Cerebellar nuclear complex (tissue), 1 donor: ENCODE measurements at regions not wholly inside any gene's neighbourhood (a gene's known extent, or its start where the extent isn't known, plus 50 kb on each side); places are given as distances from the start of the nearest gene placed in this dataset.
"Not testable (repeated sequence)": the region's sequence is repeated elsewhere in the genome, so short reads cannot be mapped to it uniquely, and the experiment has no call there.

ENCODE experiments used
- DNase-seq, 2 experiments: peaks; one replicate each; lab custom pipeline; 2025; lab: John Stamatoyannopoulos, UW

DNA sequence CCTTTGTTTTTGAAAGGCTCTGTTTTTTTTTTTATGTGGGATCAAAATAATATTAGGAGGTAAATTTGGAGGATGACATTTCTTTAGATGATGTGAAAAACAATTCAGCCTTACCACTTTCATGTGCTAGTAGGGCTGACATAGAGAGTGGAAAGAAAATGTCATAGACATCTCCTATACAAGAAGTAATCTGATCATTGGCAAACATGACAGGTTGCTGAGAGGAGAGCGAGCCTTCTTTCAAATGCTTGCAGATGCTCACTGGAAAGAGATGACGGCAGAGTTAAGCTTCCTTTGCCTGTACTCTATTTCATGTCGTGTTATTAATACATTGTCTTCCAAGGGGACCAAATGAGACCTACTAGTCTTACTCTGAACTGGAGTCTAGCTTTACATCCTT is 160.1 kb upstream of the DAP start:
- DNase-seq = no peak

DNA sequence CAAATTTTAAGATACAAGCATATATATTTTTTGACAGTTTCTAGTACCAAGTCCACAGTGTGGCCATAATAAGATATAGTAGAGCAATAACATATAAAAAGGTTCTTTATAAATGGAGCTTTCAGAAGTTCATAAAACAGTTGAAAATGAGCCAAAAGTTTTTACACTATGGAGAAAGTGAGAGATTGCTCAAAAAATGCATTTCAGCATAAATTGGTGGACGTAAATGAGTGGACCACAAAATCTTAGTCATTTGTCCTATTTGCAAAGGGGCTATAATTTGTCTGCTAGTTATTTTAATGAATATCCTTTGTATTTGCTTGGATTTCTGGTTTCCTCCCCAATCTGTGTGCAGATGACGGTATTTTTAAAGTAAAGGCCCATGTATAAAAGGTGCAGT is 159.4 kb upstream of the DAP start:
- no peak for DNase-seq

DNA sequence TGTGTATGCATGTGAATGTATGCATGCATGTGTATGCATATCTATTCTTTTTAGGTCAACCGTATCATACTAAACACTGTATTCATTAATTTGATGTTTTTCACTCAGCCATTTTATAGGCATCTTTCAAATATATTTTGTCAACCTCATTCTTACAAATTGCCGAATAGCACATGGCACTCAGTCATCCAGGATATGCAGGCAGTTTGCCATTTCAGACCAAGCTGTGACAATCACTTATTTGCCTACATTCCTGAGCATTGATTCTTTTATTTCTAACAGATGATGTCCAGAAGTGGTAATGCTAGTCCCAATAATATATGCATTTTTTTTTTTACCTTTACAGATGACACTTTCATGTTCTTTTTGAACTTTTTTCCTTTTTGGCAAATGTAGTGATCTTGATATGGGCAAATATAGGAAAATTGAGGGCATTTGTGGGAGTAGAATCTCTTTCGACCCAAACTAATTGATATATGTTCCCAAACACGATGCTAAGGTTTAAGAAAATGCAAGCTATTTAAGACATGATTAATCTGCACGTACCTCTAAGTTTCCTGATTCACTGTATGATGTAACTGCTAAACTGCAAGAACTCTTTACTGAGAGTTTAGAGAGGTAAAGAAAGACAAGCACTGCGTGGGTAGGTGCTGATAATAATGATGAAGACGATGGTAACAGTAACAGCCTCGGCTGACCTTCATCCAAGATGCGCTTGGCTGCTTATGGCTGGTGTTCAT is 153.9 kb upstream of the DAP start:
- no peak for DNase-seq

DNA sequence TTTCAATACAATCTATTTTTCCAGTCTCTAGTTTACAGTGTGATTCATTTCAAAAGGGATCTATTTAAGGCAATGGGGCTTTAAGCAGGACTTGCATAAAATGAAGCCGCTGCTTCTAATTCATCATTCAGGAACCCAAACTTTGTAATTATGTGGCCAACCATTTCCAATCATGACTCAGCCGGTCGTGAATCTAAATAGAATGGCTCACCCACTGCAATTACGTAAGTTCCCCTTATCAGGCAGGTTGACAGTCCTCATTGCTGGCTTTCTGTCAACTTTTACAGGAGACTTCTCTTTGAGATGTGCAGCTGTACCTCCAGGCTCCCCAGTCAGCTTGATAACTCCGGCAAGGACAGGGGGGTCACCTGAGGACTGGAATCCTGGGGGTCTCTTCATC is 152.8 kb upstream of the DAP start:
- no peak for DNase-seq

DNA sequence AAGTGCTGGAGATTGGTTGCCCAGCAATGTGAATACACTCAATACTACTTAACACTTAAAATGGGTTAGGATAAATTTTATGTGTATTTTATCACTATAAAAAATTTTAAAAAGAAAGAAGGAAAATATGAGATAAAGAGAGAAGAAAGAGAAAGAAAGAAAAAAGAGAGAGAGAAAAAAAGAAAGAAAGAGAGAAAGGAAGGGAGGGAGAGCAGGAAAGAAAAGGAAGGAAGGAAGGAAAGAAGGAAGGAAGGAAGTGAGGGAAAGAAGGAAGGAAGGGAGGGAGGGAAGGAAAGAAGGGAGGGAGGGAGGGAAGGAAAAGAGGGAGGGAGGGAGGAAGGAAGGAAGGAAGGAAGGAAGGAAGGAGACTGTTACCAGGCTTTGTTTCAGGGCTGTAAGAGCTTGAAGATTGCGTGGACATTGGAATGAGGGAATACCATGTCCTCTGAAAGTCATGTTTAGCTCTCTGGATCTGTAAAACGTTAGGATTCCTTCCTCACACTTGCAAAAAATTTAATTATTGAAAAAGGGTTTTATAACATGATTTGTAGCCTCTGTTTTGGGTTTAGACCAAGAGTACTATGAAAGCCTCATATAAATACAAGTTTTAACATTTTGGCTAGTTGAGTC is 152.3 kb upstream of the DAP start:
- DNase-seq = no peak

DNA sequence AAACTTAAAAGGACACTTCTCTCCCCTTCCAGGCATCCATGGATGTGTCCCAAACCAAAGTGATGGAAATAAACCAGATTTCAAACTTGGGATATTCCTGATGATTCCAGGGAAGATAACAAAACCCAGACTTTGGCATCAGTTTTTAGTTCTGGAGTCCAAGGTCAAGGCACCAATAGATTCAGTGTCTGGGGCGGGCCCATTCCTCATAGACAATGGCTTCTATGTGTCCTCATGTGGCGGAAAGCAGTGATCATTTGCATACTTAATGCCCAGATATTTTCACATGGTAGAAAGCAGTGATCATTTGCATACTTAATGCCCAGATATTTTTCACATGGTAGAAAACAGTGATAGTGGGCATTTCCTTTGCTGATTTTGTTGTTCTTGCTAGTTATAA is 151.4 kb upstream of the DAP start:
- no peak for DNase-seq

DNA sequence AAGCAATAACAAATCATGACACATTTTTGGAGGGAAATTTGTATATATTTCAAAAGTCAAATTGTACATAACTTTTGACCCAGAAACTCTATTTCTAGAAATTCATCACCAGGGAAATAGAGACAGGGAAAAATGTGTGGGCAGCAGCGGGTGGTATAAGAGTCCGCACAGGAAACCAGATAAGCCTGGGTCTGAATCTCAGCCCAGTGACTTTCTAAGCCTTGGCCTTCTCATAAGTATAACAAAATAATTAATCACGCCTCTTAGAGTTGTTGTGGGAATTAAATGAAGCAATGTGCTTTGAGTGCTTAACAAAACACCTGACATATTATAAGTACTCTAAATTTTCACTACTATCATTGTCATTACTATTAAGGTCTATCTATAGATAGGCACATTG is 149.2 kb upstream of the DAP start:
- no peak for DNase-seq

DNA sequence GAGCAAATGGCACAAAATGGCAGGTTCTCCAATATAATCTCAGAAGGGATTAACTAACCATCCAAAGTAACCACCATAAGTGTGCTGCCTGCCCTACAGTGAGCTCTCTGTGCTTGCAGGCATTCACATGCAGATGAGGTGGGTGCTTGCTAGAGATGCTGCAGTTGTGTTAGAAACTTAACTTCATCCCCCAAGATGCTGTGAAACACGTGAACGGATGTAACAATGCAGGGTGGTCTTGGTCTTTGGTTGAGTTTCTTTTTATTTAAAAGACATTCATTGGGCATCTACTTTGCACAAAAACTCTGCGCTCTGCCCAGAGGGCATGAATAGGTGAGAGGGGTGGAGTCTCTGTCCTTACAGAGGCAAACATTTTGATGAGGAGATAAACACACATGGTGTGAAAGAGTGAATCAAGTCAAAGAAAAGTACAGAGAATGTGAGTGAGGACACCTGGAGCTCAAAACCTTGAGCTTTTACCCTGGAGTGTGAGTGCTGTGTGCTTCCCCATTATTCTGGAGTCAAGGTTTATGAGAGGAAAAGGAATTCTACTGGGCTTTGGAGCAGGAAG is 143.9 kb upstream of the DAP start:
- no peak for DNase-seq

DNA sequence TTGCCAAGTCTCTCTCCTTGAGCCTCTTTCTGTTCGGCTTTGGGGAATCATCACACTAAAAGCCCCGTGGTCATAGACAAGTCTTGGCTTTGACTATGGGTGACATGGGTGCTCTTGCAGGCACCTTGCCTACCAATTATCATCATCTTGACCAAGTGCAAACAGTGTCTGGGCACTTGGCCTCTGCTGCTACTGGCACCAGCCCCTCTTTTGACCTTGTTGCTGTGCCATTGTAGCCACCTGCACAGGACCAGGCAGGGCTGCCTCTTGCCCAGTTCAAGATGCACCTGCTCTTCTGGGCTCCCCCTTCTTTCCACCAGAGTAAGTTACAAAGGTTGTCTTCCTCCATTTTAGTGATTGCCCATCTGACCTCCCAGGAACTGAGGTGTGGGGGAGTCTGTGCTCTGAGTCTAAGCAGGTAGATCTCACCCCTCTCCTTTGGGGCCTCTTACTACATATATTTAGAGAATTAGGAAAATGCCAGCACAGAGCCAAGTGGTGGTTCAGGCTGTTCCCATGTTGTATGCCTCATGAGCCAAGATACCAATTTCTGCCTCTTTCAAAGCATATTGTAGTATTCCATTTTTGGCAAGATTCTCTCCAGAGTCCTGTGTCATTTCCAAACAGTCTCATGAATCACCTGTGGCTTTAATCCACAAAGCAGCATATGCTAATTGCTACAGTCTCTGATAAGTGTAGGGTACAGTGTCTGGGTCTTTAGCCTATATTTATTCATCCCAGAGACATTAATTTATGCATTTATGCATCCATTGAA is 142.9 kb upstream of the DAP start:
- peak in 1 of 2 experiments; percentile 12 for DNase-seq

DNA sequence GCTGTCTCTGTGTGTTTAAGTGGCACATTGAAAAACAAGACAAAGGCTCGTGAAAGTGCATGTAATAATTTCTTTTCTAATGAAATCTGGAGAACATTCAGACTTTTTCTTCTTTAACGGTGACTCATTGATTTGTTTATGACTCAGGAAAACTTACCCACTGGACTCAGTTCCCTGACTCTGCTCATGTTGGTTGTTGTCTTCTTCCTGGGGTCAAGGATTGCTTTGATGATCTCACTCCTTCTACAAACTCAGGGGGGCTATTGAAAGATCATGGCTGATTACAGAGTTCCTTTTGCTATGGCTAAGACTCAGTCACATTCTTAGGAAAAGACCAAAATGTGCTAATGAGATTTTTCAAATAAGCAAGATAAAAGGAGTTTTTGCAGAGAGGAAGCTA is 141.1 kb upstream of the DAP start:
- DNase-seq = no peak

DNA sequence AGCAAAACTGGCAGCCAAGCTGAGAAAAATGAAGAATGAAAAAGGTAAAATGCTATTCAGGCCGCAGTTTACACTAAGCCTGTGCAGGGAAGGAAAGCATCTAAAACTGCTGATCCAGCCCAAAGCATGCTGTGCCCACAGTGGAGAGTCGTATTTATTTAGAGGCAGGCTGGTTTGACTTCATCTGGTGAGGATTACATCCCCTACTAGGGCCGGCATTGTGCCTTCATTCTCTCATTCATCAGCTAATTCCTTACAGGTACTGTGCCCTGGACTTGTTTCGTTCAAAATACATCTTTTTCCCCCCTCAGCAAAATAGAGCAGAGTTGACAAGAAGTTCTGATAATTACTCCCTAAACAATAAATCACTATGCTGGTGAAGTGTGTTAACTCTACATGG is 137.5 kb upstream of the DAP start:
- no peak for DNase-seq

DNA sequence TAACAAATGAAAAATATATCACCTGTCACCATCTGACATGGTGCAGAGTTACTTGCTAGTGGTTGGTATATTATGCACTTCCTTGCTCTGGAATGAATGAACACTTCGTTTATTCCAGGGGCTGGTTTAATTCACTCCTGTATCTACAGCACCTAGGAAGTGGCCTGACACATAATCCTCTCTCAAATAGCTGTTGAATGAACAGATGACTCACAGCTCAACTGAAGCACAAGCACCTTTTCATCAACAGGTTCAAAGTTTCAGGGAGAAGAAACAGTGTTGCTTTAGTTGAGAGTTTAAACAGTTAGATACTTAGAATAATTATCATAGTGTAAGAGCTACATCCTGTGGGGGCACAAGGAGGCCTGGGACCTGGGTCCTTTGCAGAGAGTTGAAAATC is 135.0 kb upstream of the DAP start:
- DNase-seq = no peak

DNA sequence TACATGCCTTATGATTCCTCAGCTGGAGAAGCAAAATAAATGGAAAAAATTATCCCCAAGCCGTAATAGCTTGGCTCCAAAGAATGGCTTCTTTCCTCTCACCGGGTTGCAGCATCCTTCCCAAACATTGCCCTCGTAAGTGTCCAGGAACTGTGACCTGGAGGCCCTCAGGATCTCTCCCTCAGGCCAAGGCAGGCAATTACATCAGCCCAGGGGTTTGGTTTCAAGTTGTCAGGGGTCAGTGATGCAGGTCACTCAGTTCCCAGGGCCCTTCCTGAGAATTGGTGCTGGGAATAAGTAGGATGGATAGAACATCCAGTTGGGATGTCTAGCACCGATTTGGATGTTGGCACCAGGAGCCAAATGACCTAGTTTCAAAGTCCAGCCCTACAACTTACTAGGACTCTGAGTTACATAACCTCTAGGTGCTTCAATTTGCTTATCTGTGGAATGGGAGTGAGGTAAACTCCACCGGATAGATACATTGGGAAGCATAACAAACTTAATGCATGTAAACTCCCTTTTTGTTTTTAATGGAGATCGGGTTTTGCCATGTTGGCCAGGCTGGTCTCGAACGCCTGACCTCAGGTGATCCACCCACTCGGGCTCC is 133.5 kb upstream of the DAP start:
- no peak for DNase-seq

DNA sequence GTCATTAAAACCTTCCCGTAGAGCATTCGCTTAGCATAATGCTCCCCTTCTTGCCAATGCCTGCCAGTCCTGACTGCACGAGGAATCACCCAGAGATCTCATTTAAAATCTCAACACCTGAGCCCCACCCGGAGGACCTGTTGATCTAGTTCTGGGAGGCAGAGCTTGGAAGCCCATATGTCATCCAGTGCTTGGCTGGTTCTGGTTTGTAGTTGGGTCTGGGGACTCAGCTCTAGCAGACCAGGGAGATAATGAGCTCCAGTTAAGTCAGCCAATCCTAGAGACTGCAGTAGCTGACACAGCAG is 131.8 kb upstream of the DAP start:
- DNase-seq = no peak

DNA sequence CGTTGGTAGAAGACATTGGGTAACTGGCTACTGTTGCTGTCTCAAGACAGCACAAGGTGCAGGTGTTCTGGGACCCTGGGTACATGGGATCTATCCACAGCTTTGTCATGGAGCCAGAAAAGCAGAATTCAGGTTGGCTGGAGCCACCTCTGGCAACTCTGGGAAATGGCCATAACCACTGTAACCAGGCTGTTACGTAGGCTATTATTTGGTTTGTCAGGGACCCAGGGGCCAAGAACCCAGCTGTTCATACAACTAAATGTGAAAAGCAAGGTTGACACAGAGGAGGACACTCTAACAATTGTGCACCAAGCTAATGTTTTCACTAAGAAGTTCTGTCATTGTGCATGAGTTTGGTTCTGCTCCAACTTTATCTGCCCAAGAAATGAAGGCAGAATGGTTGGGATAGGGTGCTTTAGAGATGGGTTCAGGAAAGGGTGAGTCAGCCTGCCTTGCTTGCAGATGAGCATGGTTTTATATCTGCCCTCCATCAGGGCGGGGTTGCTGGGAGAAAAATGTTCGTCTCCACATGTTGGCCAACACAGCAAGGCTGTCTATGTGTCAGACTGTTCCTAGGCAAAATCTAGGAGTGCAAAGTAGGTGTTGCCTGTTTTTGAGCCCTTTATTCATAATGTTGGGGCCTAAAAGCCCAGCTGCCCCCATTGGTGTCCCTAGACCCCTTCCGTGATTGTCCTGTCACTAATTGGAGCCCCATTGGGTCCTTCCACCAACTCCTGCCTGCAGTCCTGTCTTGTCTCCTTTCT is 131.3 kb upstream of the DAP start:
- no peak for DNase-seq

DNA sequence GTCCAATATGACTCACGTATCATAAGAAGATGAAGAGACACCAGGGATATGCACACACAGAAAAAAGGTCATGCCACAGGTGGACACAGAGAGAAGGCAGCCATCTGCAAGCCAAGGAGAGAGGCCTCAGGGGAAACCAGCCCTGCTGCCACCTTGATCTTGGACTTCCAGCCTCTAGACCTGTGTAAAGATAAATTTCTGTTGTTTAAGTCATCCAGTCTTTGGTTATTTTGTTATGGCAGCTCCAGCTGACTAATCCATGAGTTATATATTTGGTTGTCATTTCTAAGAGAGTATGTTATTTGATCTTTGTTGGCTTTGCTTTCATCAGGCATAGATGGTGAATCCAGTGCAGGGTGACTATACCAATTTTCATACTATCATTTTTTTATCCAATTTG is 130.2 kb upstream of the DAP start:
- DNase-seq = no peak

DNA sequence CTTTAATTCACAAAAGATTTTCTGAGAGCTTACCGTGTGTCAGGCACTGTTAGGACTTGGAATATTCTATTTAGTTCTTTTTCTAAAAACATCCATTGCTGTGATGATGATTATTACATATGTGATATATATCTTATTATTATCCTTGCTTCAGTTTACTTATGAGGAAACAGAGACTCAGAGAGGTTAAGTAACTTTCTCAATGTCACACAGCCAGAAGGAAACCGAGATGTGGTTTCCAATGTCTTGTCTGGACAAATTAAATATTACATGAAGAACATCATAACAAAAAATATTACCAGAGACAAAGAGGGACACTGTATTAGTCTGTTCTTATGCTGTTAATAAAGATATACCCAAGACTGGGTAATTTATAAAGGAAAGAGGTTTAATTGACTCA is 125.5 kb upstream of the DAP start:
- DNase-seq = no peak

DNA sequence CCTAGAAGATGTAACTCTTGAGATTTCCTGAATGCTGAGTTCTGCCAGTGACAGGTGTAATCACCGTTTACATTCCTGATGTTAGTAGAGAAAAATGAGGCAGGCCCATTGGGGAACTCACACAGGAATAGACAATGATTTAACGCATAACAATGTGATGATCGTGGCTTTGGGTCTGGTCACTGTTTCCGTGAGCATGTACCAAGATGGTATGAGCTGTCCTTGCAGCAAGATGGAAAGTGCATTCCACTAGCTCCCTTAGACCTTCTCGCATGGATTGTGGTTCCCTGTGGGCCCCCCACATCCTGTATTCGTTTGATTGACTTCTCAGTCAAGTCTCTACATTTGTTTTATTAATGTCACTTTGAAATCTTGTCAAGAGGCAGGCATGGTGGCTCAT is 124.0 kb upstream of the DAP start:
- no peak for DNase-seq

DNA sequence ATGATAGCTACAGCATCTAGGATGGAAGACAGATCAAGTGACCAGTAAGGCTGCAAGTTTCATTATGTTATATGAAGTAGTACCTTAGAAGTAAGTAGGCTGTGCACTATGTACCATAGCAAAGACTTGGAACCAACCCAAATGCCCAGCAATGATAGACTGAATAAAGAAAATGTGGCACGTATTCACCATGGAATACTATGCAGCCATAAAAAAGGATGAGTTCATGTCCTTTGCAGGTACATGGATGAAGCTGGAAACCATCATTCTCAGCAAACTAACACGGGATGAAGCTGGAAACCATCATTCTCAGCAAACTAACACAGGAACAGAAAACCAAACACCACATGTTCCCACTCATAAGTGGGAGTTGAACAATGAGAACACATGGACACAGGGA is 122.9 kb upstream of the DAP start:
- DNase-seq = not testable (repeated sequence)

DNA sequence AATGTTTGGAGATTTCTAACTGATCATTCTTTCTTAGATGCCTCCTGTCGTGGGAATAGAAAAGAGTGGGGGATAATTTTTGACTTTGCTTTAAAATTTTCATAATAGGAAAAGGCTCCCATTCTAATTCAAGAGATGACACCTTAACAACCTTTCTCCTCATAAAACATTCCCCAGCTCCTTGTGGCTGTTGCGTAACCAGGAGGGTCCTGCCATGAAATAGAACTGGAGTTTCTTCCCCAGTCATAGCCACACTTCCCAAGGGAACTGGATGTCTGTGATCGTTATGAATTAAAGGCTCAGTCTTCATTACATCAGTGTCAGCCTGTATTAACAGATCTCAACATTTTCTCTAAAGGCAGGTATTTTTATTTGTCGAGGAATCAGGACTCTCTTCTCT is 119.9 kb upstream of the DAP start:
- DNase-seq = no peak

DNA sequence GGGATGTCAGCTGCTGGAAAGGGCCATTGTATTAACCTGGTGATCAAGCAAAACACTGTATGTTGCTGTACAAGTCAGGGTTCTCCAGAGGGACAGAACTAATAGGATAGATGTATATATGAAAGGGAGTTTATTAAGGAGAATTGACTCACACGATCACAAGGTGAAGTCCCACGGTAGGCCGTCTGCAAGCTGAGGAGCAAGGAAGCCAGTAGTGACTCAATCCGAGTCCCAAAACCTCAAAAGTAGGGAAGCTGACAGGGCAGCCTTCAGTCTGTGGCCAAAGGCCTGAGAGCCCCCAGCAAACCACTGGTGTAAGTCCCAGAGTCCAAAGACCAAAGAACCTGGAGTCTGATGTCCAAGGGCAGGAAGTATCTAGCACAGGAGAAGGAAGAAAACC is 116.0 kb upstream of the DAP start:
- DNase-seq = not testable (repeated sequence)
